ENCODE measurements at regions not wholly inside any gene's neighbourhood (a gene's known extent, or its start where the extent isn't known, plus 50 kb on each side); places are given as distances from the start of the nearest gene placed in this dataset.

DNA sequence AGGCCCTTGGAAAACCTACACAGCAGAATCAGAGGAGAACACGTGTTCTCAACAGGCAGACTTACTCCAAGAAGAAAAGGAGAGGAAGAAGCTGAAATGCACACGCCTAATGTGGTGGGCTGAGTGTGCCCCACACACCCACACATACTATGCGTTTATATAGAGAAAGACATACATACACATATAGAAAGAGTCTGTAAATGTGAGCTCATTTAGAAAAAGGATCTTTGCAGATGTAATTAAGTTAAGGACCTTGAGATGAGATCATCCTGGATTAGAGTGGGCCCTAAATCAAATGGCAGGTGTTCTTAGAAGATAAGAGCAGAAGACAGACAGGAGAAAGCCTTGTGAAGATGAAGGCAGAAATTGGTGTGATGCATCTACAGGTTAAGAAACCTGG is 87.2 kb upstream of the KLF3 start:
- CTCF ChIA-PET (ENCODE audit: low intra/inter-chr PET ratio, low total read pairs): no interaction called here
- no peak overlapping the region for H3K4me2 ChIP-seq (ENCODE audit: low read depth, low read length)
- intact Hi-C loops (cut with micrococcal nuclease; ENCODE audit: unreplicated experiment) (no loop called here), in situ Hi-C loops (cut with HindIII; ENCODE audit: extremely low pct_ligation_motif_present, low pct_unique_long_range_greater_than_20kb) (no loop called here)
- H2AFZ ChIP-seq (ENCODE audit: low read length): no peak overlapping the region
- no peaks in the 10 kb centered on the region for H4K20me1 ChIP-seq (ENCODE audit: insufficient read depth, low read length)
- H3K27me3 ChIP-seq (ENCODE audit: control insufficient read depth in 1 of 2, insufficient read depth in 2 of 2, low read length in 2 of 2): no peaks in the 10 kb centered on the region; a peak in 1 of 5 replicates
- FAIRE-seq: no peak
- no TSS peak for BruUV-seq (replicated peaks)
- 44% methylated on average over 3 of the region's 3 CpGs for WGBS (ENCODE audit: low lambda C conversion rate)
- TF ChIP-seq NFE2L1 (CRISPR knock-in tag; IDR thresholded peaks at IDR 0.05; ENCODE audit: borderline replicate concordance): no peak
- TF ChIP-seq NFATC3 (CRISPR knock-in tag; IDR thresholded peaks at IDR 0.05): no peak
- no peak for TF ChIP-seq YY1 (IDR thresholded peaks at IDR 0.05; ENCODE audit: insufficient read depth, insufficient replicate concordance, low read depth, low read length)
- TF ChIP-seq, protein P1, sequence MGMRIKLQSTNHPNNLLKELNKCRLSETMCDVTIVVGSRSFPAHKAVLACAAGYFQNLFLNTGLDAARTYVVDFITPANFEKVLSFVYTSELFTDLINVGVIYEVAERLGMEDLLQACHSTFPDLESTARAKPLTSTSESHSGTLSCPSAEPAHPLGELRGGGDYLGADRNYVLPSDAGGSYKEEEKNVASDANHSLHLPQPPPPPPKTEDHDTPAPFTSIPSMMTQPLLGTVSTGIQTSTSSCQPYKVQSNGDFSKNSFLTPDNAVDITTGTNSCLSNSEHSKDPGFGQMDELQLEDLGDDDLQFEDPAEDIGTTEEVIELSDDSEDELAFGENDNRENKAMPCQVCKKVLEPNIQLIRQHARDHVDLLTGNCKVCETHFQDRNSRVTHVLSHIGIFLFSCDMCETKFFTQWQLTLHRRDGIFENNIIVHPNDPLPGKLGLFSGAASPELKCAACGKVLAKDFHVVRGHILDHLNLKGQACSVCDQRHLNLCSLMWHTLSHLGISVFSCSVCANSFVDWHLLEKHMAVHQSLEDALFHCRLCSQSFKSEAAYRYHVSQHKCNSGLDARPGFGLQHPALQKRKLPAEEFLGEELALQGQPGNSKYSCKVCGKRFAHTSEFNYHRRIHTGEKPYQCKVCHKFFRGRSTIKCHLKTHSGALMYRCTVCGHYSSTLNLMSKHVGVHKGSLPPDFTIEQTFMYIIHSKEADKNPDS (CRISPR knock-in tag; IDR thresholded peaks at IDR 0.05): no peak
- no peak for TF ChIP-seq NFKBIZ (CRISPR knock-in tag; IDR thresholded peaks at IDR 0.05)
- TF ChIP-seq HIVEP1 (CRISPR knock-in tag; IDR thresholded peaks at IDR 0.05): no peak
- TF ChIP-seq, protein P2, sequence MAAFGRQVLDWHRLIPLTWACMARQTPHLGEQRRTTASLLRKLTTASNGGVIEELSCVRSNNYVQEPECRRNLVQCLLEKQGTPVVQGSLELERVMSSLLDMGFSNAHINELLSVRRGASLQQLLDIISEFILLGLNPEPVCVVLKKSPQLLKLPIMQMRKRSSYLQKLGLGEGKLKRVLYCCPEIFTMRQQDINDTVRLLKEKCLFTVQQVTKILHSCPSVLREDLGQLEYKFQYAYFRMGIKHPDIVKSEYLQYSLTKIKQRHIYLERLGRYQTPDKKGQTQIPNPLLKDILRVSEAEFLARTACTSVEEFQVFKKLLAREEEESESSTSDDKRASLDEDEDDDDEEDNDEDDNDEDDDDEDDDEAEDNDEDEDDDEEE (CRISPR knock-in tag; IDR thresholded peaks at IDR 0.05): no peak
- H3K9ac ChIP-seq (ENCODE audit: insufficient read depth, low read depth, low read length): no peak overlapping the region
- no peaks in the 10 kb centered on the region for H3K79me2 ChIP-seq (ENCODE audit: insufficient read depth, low read length)
- no peak overlapping the region for H3K4me3 ChIP-seq (replicated peaks in 1 of 3; ENCODE audit: insufficient read depth in 1 of 3, low read depth in 2 of 3, low read length in 3 of 3)
- H3K4me1 ChIP-seq (ENCODE audit: insufficient read depth, low read length): no peaks in the 10 kb centered on the region
- no peak for ATAC-seq
- POLR2A ChIA-PET: no interaction called here
- no peaks in the 10 kb centered on the region for H3K9me3 ChIP-seq (ENCODE audit: low read length)
- no peak for DNase-seq (ENCODE audit: low spot score)
- no peaks in the 10 kb centered on the region for H3K36me3 ChIP-seq (replicated peaks in 1 of 2; ENCODE audit: control insufficient read depth in 1 of 2, insufficient read depth in 2 of 2, low read length in 2 of 2)
- no peak overlapping the region for H3K27ac ChIP-seq (ENCODE audit: extremely low read length, insufficient read depth, low read length)
